ENCODE measurements at regions not wholly inside any gene's neighbourhood (a gene's known extent, or its start where the extent isn't known, plus 50 kb on each side); places are given as distances from the start of the nearest gene placed in this dataset.

- H2BK20ac ChIP-seq (ENCODE audit: low read depth, low read length), result no peak overlapping the region
Measured at GRCh38 chr4:136855886-136856285, 676.4 kb downstream of the PCDH18 start.

More at GRCh38 chr4:136855886-136856285, 676.4 kb downstream of the PCDH18 start:
- no CpG with 5 or more reads among the region's 1 CpG for WGBS, 2 experiments (ENCODE audit: extremely low coverage in 2 of 2, insufficient read length in 1 of 2)
- POLR2A ChIA-PET (ENCODE audit: unreplicated experiment), result no interaction called here
- no peak overlapping the region for H3K4me3 ChIP-seq (ENCODE audit: insufficient read depth, low read depth, low read length)
- no peak overlapping the region for H3K27ac ChIP-seq (ENCODE audit: insufficient read depth, low read length)
- H3K56ac ChIP-seq (ENCODE audit: extremely low read depth, insufficient read depth, low read length), result no peak overlapping the region
- no peaks in the 10 kb centered on the region for H3K9me3 ChIP-seq (ENCODE audit: control insufficient read depth, insufficient read depth, low read length)
- no peaks in the 10 kb centered on the region for H3K36me3 ChIP-seq (ENCODE audit: control insufficient read depth, insufficient read depth, low read length)
- H2AK9ac ChIP-seq (replicated peaks; ENCODE audit: low read depth, low read length, poor library complexity), result no peak overlapping the region
- no peak overlapping the region for H2BK120ac ChIP-seq (ENCODE audit: low read depth, low read length)
- no peak overlapping the region for H4K5ac ChIP-seq (ENCODE audit: low read depth, low read length)
- intact Hi-C loops (cut with micrococcal nuclease) (no loop called here), in situ Hi-C loops (cut with MboI; ENCODE audit: low sequenced_read_pairs) (no loop called here), dilution Hi-C loops (cut with HindIII; ENCODE audit: low sequenced_read_pairs, unreplicated experiment) (no loop called here)
- H3K4me1 ChIP-seq (ENCODE audit: control insufficient read depth, insufficient read depth, low read length), result no peaks in the 10 kb centered on the region
- no peaks in the 10 kb centered on the region for H4K20me1 ChIP-seq (ENCODE audit: insufficient read depth, low read length)
- H4K91ac ChIP-seq (ENCODE audit: insufficient read depth, low read depth, low read length), result no peak overlapping the region
- no peak overlapping the region for H3K4ac ChIP-seq (ENCODE audit: low read depth, low read length)
- H2BK5ac ChIP-seq (ENCODE audit: low read depth, low read length, poor library complexity, severe bottlenecking), result no peak overlapping the region
- no peak for ATAC-seq (ENCODE audit: low read depth)
- no peak overlapping the region for H3K4me2 ChIP-seq (ENCODE audit: low read depth, low read length)
- no peak for DNase-seq
- TF ChIP-seq MAZ (IDR thresholded peaks at IDR 0.05; ENCODE audit: borderline replicate concordance, low read depth, low read length) (no peak), ELK1 (IDR thresholded peaks at IDR 0.05; ENCODE audit: borderline replicate concordance, low read depth, low read length) (no peak), RCOR1 (IDR thresholded peaks at IDR 0.05; ENCODE audit: insufficient replicate concordance, low read length) (no peak), FOS (IDR thresholded peaks at IDR 0.05; ENCODE audit: low read depth, low read length) (no peak), USF2 (IDR thresholded peaks at IDR 0.05; ENCODE audit: low read depth, low read length) (no peak), SMC3 (IDR thresholded peaks at IDR 0.05; ENCODE audit: low read depth, low read length) (no peak), NFE2L2 (IDR thresholded peaks at IDR 0.05; ENCODE audit: low read depth, low read length) (no peak), MAFK (IDR thresholded peaks at IDR 0.05; ENCODE audit: low read depth, low read length) (no peak), BHLHE40 (IDR thresholded peaks at IDR 0.05; ENCODE audit: low read depth, low read length) (no peak), CHD1 (IDR thresholded peaks at IDR 0.05; ENCODE audit: low read depth, low read length) (no peak), RFX5 (IDR thresholded peaks at IDR 0.05; ENCODE audit: low read depth, low read length) (no peak), CEBPB (IDR thresholded peaks at IDR 0.05; ENCODE audit: low read depth, low read length) (no peak), POLR2A (IDR thresholded peaks at IDR 0.05; ENCODE audit: low read depth, low read length) (no peak), MXI1 (IDR thresholded peaks at IDR 0.05; ENCODE audit: borderline replicate concordance, low read depth, low read length) (no peak), CTCF (conservative IDR thresholded peaks at IDR 0.05; ENCODE audit: low read depth, low read length) (no peak), RAD21 (IDR thresholded peaks at IDR 0.05; ENCODE audit: low read length) (no peak)
- H3K27me3 ChIP-seq (ENCODE audit: control insufficient read depth, insufficient read depth, low read length), result no peaks in the 10 kb centered on the region
- no peak overlapping the region for H4K8ac ChIP-seq (ENCODE audit: low read depth in 2 of 2, low read length in 2 of 2)
- H2AK5ac ChIP-seq (ENCODE audit: low read depth, low read length), result no peak overlapping the region
- H3K79me1 ChIP-seq (ENCODE audit: low read depth in 1 of 2, low read length in 2 of 2), result no peaks in the 10 kb centered on the region
- no TSS peak for BruUV-seq (replicated peaks)
- H3K9me1 ChIP-seq (ENCODE audit: insufficient read depth, low read length), result no peaks in the 10 kb centered on the region
- no peak overlapping the region for H2AFZ ChIP-seq (replicated peaks; ENCODE audit: low read length, poor library complexity)
- CTCF ChIA-PET, result no interaction called here
- no peak overlapping the region for H3K9ac ChIP-seq (ENCODE audit: low read depth, low read length)
- H3K18ac ChIP-seq (ENCODE audit: low read depth, low read length), result no peak overlapping the region
- no peak overlapping the region for H3K14ac ChIP-seq (replicated peaks; ENCODE audit: low read depth, low read length)
- no peak overlapping the region for H3K23ac ChIP-seq (ENCODE audit: low read depth, low read length)
- H2BK15ac ChIP-seq (ENCODE audit: low read depth, low read length), result no peak overlapping the region

Measured in IMR-90 (cell line).